HepG2 (cell line): ENCODE measurements at regions not wholly inside any gene's neighbourhood (a gene's known extent, or its start where the extent isn't known, plus 50 kb on each side); places are given as distances from the start of the nearest gene placed in this dataset.

Source experiments
- ATAC-seq: fragments of 200-7000 bp; cut with Tn5 transposase; 3 replicates; pipeline ENCODE4 v1.9.1; 2020; ENCODE audit warnings: mild to moderate bottlenecking, moderate library complexity
- BruUV-seq: library from RNA; stranded (reverse); fragments of 400-500 nt; replicated peaks from 2 replicates; lab custom pipeline; 2021; lab: Mats Ljungman, UMichigan
- CTCF ChIA-PET: fragments of 300-600 bp; formaldehyde crosslinking; extraction: SDS; loops from one replicate; lab custom pipeline; 2021; ENCODE audit warnings: low total read pairs, inconsistent platforms, low intra/inter-chr PET ratio; lab: Yijun Ruan, JAX
- POLR2A ChIA-PET: fragments of 350-600 bp; sonication (Branson Sonifier 250); formaldehyde crosslinking; loops from one replicate; lab custom pipeline; 2020; ENCODE audit warnings: antibody characterized with exemption, inconsistent platforms; lab: Yijun Ruan, JAX
- DNase-seq: peaks from one replicate; pipeline ENCODE4 v3.0.0-alpha.2; 2015; ENCODE audit warnings: low spot score
- FAIRE-seq: peaks from 3 replicates; lab custom pipeline; 2011; peaks lifted over from hg19 to GRCh38; lab: Jason Lieb, UNC
- H2AFZ ChIP-seq: one replicate; pipeline ENCODE4 v1.6.1; 2011; ENCODE audit warnings: low read length, inconsistent platforms
- H3K27ac ChIP-seq: fragments of 300-600 bp; 3 replicates; pipeline ENCODE4 v1.8.0; 2011; ENCODE audit warnings: mixed run types, mild to moderate bottlenecking, mixed read lengths, low read length, inconsistent platforms; ENCODE audit not compliant: insufficient read depth; ENCODE audit errors: extremely low read length
- H3K27me3 ChIP-seq, 2 experiments: fragments of 200-600 bp in 1 of 2; 2 replicates in 1 of 2; 3 replicates in 1 of 2; pipeline versions ENCODE4 v1.6.0 to v1.8.0; 2011; ENCODE audit warnings: low read length in 2 of 2, mild to moderate bottlenecking in 2 of 2, moderate library complexity in 2 of 2, inconsistent platforms in 1 of 2; ENCODE audit not compliant: insufficient read depth in 2 of 2, control insufficient read depth in 1 of 2
- H3K36me3 ChIP-seq, 2 experiments: fragments of 200-600 bp in 1 of 2; replicated peaks in 1 of 2; 2 replicates in 1 of 2; 3 replicates in 1 of 2; pipeline versions ENCODE4 v1.5.1 to v1.8.0; 2011; ENCODE audit warnings: low read length in 2 of 2, inconsistent platforms in 1 of 2; ENCODE audit not compliant: insufficient read depth in 2 of 2, control insufficient read depth in 1 of 2
- H3K4me1 ChIP-seq: 2 replicates; pipeline ENCODE4 v1.5.1; 2012; ENCODE audit warnings: low read length, inconsistent platforms; ENCODE audit not compliant: insufficient read depth
- H3K4me2 ChIP-seq: 2 replicates; pipeline ENCODE4 v1.6.0; 2011; ENCODE audit warnings: low read depth, low read length, inconsistent platforms
- H3K4me3 ChIP-seq, 3 experiments: fragments of 200-600 bp in 1 of 3; sonication (generic), shearing (Covaris generic) in 1 of 3; replicated peaks in 1 of 3; 2 replicates each; pipeline ENCODE4 v1.5.1; 2011 to 2016; ENCODE audit warnings: low read length in 3 of 3, inconsistent platforms in 2 of 3, low read depth in 2 of 3, mild to moderate bottlenecking in 2 of 3, control low read depth in 1 of 3, mixed read lengths in 1 of 3; ENCODE audit not compliant: insufficient read depth in 1 of 3
- H3K79me2 ChIP-seq: one replicate; pipeline ENCODE4 v1.6.1; 2011; ENCODE audit warnings: low read length, inconsistent platforms; ENCODE audit not compliant: insufficient read depth
- H3K9ac ChIP-seq: 2 replicates; pipeline ENCODE4 v1.6.0; 2011; ENCODE audit warnings: mild to moderate bottlenecking, low read depth, low read length, inconsistent platforms; ENCODE audit not compliant: insufficient read depth
- H3K9me3 ChIP-seq: 2 replicates; pipeline ENCODE4 v1.5.1; 2012; ENCODE audit warnings: mild to moderate bottlenecking, low read length
- H4K20me1 ChIP-seq: 2 replicates; pipeline ENCODE4 v1.6.0; 2011; ENCODE audit warnings: inconsistent platforms, mild to moderate bottlenecking, low read length, moderate library complexity; ENCODE audit not compliant: insufficient read depth
- KAT7 ChIP-seq: IDR thresholded peaks from 2 replicates; pipeline ENCODE4 v1.6.1; 2018; ENCODE audit warnings: borderline replicate concordance, missing compliant biosample characterization
- KLF15 ChIP-seq: sonication (generic); formaldehyde crosslinking; IDR thresholded peaks from 2 replicates; pipeline ENCODE4 v1.8.1; 2023; ENCODE audit warnings: borderline replicate concordance, mild to moderate bottlenecking, inconsistent platforms, missing genetic modification reagents, mixed read lengths
- RBM22 ChIP-seq: fragments of 200-400 bp; formaldehyde crosslinking; optimal IDR thresholded peaks from 2 replicates; pipeline ENCODE3; 2017; ENCODE audit warnings: mild to moderate bottlenecking, low read length, moderate library complexity
- YY1 ChIP-seq: IDR thresholded peaks from 2 replicates; pipeline ENCODE4 v1.6.1; 2011; ENCODE audit warnings: low read length, low read depth, moderate library complexity, mild to moderate bottlenecking; ENCODE audit not compliant: insufficient read depth, insufficient replicate concordance
- ZNF687 ChIP-seq: sonication (generic); formaldehyde crosslinking; IDR thresholded peaks from 2 replicates; pipeline ENCODE4 v1.5.1; 2020; ENCODE audit warnings: mild to moderate bottlenecking, missing genetic modification reagents, moderate library complexity
- WGBS: methylation state at CpG from one replicate; pipeline ENCODE4 v1.1.6; 2017; ENCODE audit warnings: low lambda C conversion rate; 5-methylcytosine and 5-hydroxymethylcytosine counted together
- in situ Hi-C: cut with HindIII; loops from 2 replicates; pipeline ENCODE4 v1.10.0; 2017; ENCODE audit warnings: low pct_unique_long_range_greater_than_20kb; ENCODE audit not compliant: extremely low pct_ligation_motif_present
- intact Hi-C: fragments of 100-400 bp; cut with micrococcal nuclease; formaldehyde crosslinking; loops from one replicate; pipeline ENCODE4 v1.10.0; 2022; ENCODE audit not compliant: unreplicated experiment
- TF ChIP-seq, protein P1 (sequence below): sonication (generic); formaldehyde crosslinking; IDR thresholded peaks from 2 replicates; pipeline ENCODE4 v1.4.0; 2020; ENCODE audit warnings: low read depth, mild to moderate bottlenecking, missing genetic modification reagents
- TF ChIP-seq, protein P2 (sequence below): sonication (generic); formaldehyde crosslinking; conservative IDR thresholded peaks from 2 replicates; pipeline ENCODE4 v1.5.0; 2020; ENCODE audit warnings: missing genetic modification reagents

DNA sequence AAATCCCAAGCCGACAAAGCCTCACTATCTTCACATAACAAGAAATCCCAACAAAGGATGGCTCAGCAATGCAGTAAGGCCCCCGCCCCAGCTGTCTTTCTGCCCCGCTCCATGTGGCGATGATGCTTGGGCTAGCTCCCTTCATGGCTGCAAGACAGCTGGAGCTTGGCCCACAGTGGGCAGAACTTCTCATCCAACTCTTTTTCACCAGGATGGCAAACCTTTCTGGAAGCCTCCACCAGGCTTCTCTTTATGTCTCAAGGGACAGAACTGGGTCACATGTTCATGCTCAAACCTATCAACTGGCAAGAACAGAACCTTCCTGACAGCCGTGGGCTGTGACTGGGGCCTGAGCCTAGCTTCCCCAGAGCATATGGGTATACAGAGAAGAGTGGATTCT is 260.5 kb upstream of the MKLN1 start:
- Histone ChIP-seq H3K9ac (no peak overlapping the region), H3K36me3 (0 out of 5 replicates have a peak, but pooled peaks cover 0 to 7% of the 10 kb centered on the region in 2 experiments), H3K9me3 (no peaks in the 10 kb centered on the region), H3K4me2 (0 out of 2 replicates have a peak overlapping the region, but pooled peaks have one; percentile 8), H3K79me2 (peaks cover 51% of the 10 kb centered on the region), H3K27me3 (no peaks in the 10 kb centered on the region), H4K20me1 (no peaks in the 10 kb centered on the region), H3K4me3 (no peak overlapping the region), H3K4me1 (peaks cover 64% of the 10 kb centered on the region), H3K27ac (peak overlapping the region; percentile 57), H2AFZ (no peak overlapping the region)
- CTCF ChIA-PET, result no interaction called here
- FAIRE-seq (no peak), ATAC-seq (no peak), DNase-seq (no peak)
- in situ Hi-C loops (no loop called here), intact Hi-C loops (loop anchor here (5.0 kb wide), 1 partner anchor 260 kb away; the partner anchor contains the start of gene MKLN1)
- TF ChIP-seq ZNF687 (CRISPR knock-in tag) (peak; percentile 32), YY1 (no peak), KLF15 (CRISPR knock-in tag) (no peak), RBM22 (peak; percentile 37), KAT7 (CRISPR knock-in tag) (0 out of 2 replicates have a peak, but pooled peaks have one; percentile 9)
- TF ChIP-seq, protein P1, sequence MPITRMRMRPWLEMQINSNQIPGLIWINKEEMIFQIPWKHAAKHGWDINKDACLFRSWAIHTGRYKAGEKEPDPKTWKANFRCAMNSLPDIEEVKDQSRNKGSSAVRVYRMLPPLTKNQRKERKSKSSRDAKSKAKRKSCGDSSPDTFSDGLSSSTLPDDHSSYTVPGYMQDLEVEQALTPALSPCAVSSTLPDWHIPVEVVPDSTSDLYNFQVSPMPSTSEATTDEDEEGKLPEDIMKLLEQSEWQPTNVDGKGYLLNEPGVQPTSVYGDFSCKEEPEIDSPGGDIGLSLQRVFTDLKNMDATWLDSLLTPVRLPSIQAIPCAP (CRISPR knock-in tag), result no peak
- TF ChIP-seq, protein P2, sequence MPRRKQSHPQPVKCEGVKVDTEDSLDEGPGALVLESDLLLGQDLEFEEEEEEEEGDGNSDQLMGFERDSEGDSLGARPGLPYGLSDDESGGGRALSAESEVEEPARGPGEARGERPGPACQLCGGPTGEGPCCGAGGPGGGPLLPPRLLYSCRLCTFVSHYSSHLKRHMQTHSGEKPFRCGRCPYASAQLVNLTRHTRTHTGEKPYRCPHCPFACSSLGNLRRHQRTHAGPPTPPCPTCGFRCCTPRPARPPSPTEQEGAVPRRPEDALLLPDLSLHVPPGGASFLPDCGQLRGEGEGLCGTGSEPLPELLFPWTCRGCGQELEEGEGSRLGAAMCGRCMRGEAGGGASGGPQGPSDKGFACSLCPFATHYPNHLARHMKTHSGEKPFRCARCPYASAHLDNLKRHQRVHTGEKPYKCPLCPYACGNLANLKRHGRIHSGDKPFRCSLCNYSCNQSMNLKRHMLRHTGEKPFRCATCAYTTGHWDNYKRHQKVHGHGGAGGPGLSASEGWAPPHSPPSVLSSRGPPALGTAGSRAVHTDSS (CRISPR knock-in tag), result no peak
- WGBS, result 75% methylated on average over 3 of the region's 5 CpGs
- BruUV-seq, result no TSS peak
- POLR2A ChIA-PET, result interaction anchor here (1.1 to 1.4 kb wide), 2 partner anchors 39 to 171 kb away, joined by 3 to 4 read pairs; no protein-coding TSS in a partner anchor
